ENCODE measurements at regions not wholly inside any gene's neighbourhood (a gene's known extent, or its start where the extent isn't known, plus 50 kb on each side); places are given as distances from the start of the nearest gene placed in this dataset.
"Not testable (repeated sequence)": the region's sequence is repeated elsewhere in the genome, so short reads cannot be mapped to it uniquely, and the experiment has no call there.

- TF ChIP-seq CTCF (IDR thresholded peaks at IDR 0.05; ENCODE audit: low read depth, low read length, missing control alignments) = no peak
- DNase-seq (ENCODE audit: low read depth) = no peak
- H3K4me3 ChIP-seq (ENCODE audit: low read depth, low read length) = no peak overlapping the region
Observed at GRCh38 chr10:35874311-35875015, 232.4 kb upstream of the FZD8 start.

GRCh38 chr10:35872671-35873070 is 230.6 kb upstream of the FZD8 start:
- no peak for DNase-seq (ENCODE audit: low read depth)
- TF ChIP-seq CTCF (IDR thresholded peaks at IDR 0.05; ENCODE audit: low read depth, low read length, missing control alignments) = no peak
- H3K4me3 ChIP-seq (ENCODE audit: low read depth, low read length) = no peak overlapping the region

GRCh38 chr10:35870665-35871310 is 228.7 kb upstream of the FZD8 start:
- TF ChIP-seq CTCF (IDR thresholded peaks at IDR 0.05; ENCODE audit: low read depth, low read length, missing control alignments) = no peak
- no peak for DNase-seq (ENCODE audit: low read depth)
- H3K4me3 ChIP-seq (ENCODE audit: low read depth, low read length) = no peak overlapping the region

- not testable (repeated sequence) for H3K4me3 ChIP-seq (ENCODE audit: low read depth, low read length); DNase-seq (ENCODE audit: low read depth)
Observed at GRCh38 chr10:35858676-35859283, 216.7 kb upstream of the FZD8 start.

GRCh38 chr10:35857860-35858259 is 215.8 kb upstream of the FZD8 start:
- TF ChIP-seq CTCF (IDR thresholded peaks at IDR 0.05; ENCODE audit: low read depth, low read length, missing control alignments) = no peak
- no peak for DNase-seq (ENCODE audit: low read depth)
- H3K4me3 ChIP-seq (ENCODE audit: low read depth, low read length) = no peak overlapping the region

GRCh38 chr10:35855155-35855947 is 213.3 kb upstream of the FZD8 start:
- no peak overlapping the region for H3K4me3 ChIP-seq (ENCODE audit: low read depth, low read length)
- TF ChIP-seq CTCF (IDR thresholded peaks at IDR 0.05; ENCODE audit: low read depth, low read length, missing control alignments) = no peak
- no peak for DNase-seq (ENCODE audit: low read depth)

GRCh38 chr10:35854661-35855060 is 212.6 kb upstream of the FZD8 start:
- no peak for DNase-seq (ENCODE audit: low read depth)
- no peak for TF ChIP-seq CTCF (IDR thresholded peaks at IDR 0.05; ENCODE audit: low read depth, low read length, missing control alignments)
- H3K4me3 ChIP-seq (ENCODE audit: low read depth, low read length) = no peak overlapping the region
